ENCODE measurements at regions not wholly inside any gene's neighbourhood (a gene's known extent, or its start where the extent isn't known, plus 50 kb on each side); places are given as distances from the start of the nearest gene placed in this dataset.

DNA sequence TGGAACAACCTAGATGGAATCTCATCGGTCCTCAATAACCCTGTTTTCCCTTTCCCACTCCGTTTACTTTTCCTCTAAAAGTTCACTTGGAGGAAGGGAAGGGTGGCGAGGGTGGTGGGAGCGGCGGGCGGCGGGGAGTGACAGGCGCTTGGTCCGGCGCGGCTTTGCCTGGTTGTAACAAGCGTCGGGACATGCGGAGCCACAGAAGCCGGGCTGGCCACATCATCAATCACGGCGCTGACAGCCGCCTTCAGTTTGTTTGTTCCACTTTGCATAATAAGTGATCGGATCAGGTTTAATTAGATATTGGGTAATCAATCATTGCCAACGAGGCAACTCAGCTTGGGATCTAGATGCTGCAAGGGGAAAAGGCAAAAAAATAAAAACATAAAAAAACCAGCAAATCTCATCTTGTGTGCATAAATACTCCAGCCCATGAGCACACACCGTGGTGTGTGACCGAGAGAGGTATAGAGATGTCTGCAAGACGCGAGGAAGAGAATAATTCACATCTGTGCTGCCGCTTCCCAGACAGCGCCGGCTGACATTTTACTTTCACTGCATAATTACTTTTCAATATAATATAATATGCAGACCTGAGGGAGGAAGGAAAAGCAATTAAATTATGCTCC is 396.2 kb upstream of the IRX4 start:
- no peaks in the 10 kb centered on the region for H3K27me3 ChIP-seq (ENCODE audit: low read depth, low read length)
- no peaks in the 10 kb centered on the region for H3K79me2 ChIP-seq (ENCODE audit: low read length)
- no peak overlapping the region for H3K4me3 ChIP-seq (ENCODE audit: low read length)
- no peak overlapping the region for H3K9ac ChIP-seq (ENCODE audit: low read length)
- H3K9me3 ChIP-seq (ENCODE audit: insufficient read depth, low read length) = no peaks in the 10 kb centered on the region
- no peaks in the 10 kb centered on the region for H3K36me3 ChIP-seq (replicated peaks; ENCODE audit: low read depth, low read length)
- no peaks in the 10 kb centered on the region for H3K4me1 ChIP-seq (ENCODE audit: low read length)
- no peak overlapping the region for H3K27ac ChIP-seq (ENCODE audit: low read length)
- TF ChIP-seq CTCF (IDR thresholded peaks at IDR 0.05; ENCODE audit: low read depth, low read length) (no peak), EZH2phosphoT487 (IDR thresholded peaks at IDR 0.05; ENCODE audit: low read depth) (no peak)
- no peaks in the 10 kb centered on the region for H4K20me1 ChIP-seq (ENCODE audit: insufficient read depth, low read length)
- no peak overlapping the region for H2AFZ ChIP-seq (ENCODE audit: low read depth, low read length)
- H3K4me2 ChIP-seq (ENCODE audit: low read length) = no peak overlapping the region

- H2AFZ ChIP-seq (ENCODE audit: low read depth, low read length) = no peak overlapping the region
- H3K27ac ChIP-seq (ENCODE audit: low read length) = no peak overlapping the region
- H3K4me2 ChIP-seq (ENCODE audit: low read length) = no peak overlapping the region
- TF ChIP-seq EZH2phosphoT487 (IDR thresholded peaks at IDR 0.05; ENCODE audit: low read depth) (no peak), CTCF (IDR thresholded peaks at IDR 0.05; ENCODE audit: low read depth, low read length) (no peak)
- no peaks in the 10 kb centered on the region for H3K9me3 ChIP-seq (ENCODE audit: insufficient read depth, low read length)
- no peak overlapping the region for H3K4me3 ChIP-seq (ENCODE audit: low read length)
- H4K20me1 ChIP-seq (ENCODE audit: insufficient read depth, low read length) = no peaks in the 10 kb centered on the region
- H3K36me3 ChIP-seq (replicated peaks; ENCODE audit: low read depth, low read length) = no peaks in the 10 kb centered on the region
- H3K27me3 ChIP-seq (ENCODE audit: low read depth, low read length) = no peaks in the 10 kb centered on the region
- no peaks in the 10 kb centered on the region for H3K4me1 ChIP-seq (ENCODE audit: low read length)
- no peaks in the 10 kb centered on the region for H3K79me2 ChIP-seq (ENCODE audit: low read length)
- H3K9ac ChIP-seq (ENCODE audit: low read length) = no peak overlapping the region
Measured at GRCh38 chr5:2277886-2278285, 395.2 kb upstream of the IRX4 start.

DNA sequence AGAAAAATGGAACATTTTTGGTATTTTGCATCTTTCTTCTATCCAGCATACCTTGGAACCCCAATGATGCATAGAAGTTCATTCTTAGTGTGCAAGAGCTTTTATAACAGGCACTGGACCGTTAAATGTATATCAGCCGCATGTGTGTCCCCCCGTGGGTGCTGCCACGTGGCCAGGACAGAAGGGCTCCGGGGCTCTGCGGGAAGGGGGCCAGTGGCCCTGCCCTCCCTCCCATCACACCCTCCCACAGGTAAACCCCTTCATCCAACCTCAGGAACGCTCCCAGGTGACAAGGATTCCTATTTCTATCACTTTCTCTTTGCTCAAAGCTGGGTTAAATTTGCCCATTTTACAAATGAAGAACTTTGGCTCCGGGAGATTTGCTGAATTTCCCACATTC is 393.4 kb upstream of the IRX4 start:
- no peaks in the 10 kb centered on the region for H3K9me3 ChIP-seq (ENCODE audit: insufficient read depth, low read length)
- no peaks in the 10 kb centered on the region for H3K36me3 ChIP-seq (replicated peaks; ENCODE audit: low read depth, low read length)
- H3K27ac ChIP-seq (ENCODE audit: low read length) = no peak overlapping the region
- H2AFZ ChIP-seq (ENCODE audit: low read depth, low read length) = no peak overlapping the region
- no peak for TF ChIP-seq CTCF (IDR thresholded peaks at IDR 0.05; ENCODE audit: low read depth, low read length)
- TF ChIP-seq EZH2phosphoT487 (IDR thresholded peaks at IDR 0.05; ENCODE audit: low read depth) = no peak
- no peaks in the 10 kb centered on the region for H4K20me1 ChIP-seq (ENCODE audit: insufficient read depth, low read length)
- H3K9ac ChIP-seq (ENCODE audit: low read length) = no peak overlapping the region
- no peak overlapping the region for H3K4me2 ChIP-seq (ENCODE audit: low read length)
- H3K27me3 ChIP-seq (ENCODE audit: low read depth, low read length) = no peaks in the 10 kb centered on the region
- no peaks in the 10 kb centered on the region for H3K4me1 ChIP-seq (ENCODE audit: low read length)
- H3K4me3 ChIP-seq (ENCODE audit: low read length) = no peak overlapping the region
- H3K79me2 ChIP-seq (ENCODE audit: low read length) = no peaks in the 10 kb centered on the region

GRCh38 chr5:2272755-2273154 is 390.0 kb upstream of the IRX4 start:
- Histone ChIP-seq H3K4me2 (ENCODE audit: low read length) (no peak overlapping the region), H2AFZ (ENCODE audit: low read depth, low read length) (no peak overlapping the region), H3K9me3 (ENCODE audit: insufficient read depth, low read length) (no peaks in the 10 kb centered on the region), H4K20me1 (ENCODE audit: insufficient read depth, low read length) (no peaks in the 10 kb centered on the region), H3K79me2 (ENCODE audit: low read length) (no peaks in the 10 kb centered on the region), H3K4me1 (ENCODE audit: low read length) (no peaks in the 10 kb centered on the region), H3K27me3 (ENCODE audit: low read depth, low read length) (no peaks in the 10 kb centered on the region), H3K9ac (ENCODE audit: low read length) (no peak overlapping the region), H3K36me3 (replicated peaks; ENCODE audit: low read depth, low read length) (no peaks in the 10 kb centered on the region), H3K4me3 (ENCODE audit: low read length) (no peak overlapping the region), H3K27ac (ENCODE audit: low read length) (no peak overlapping the region)
- TF ChIP-seq CTCF (IDR thresholded peaks at IDR 0.05; ENCODE audit: low read depth, low read length) (no peak), EZH2phosphoT487 (IDR thresholded peaks at IDR 0.05; ENCODE audit: low read depth) (no peak)

Measured in OCI-LY3 (cell line).